ENCODE measurements at regions not wholly inside any gene's neighbourhood (a gene's known extent, or its start where the extent isn't known, plus 50 kb on each side); places are given as distances from the start of the nearest gene placed in this dataset.

- H3K4ac ChIP-seq (ENCODE audit: low read depth, low read length): no peak overlapping the region
- no peaks in the 10 kb centered on the region for H3K9me1 ChIP-seq (ENCODE audit: insufficient read depth, low read length)
- no peak overlapping the region for H2AK9ac ChIP-seq (replicated peaks; ENCODE audit: low read depth, low read length, poor library complexity)
- in situ Hi-C loops (cut with MboI; ENCODE audit: low sequenced_read_pairs) (no loop called here), dilution Hi-C loops (cut with HindIII; ENCODE audit: low sequenced_read_pairs, unreplicated experiment) (no loop called here), intact Hi-C loops (cut with micrococcal nuclease) (no loop called here)
- CTCF ChIA-PET: no interaction called here
- TF ChIP-seq MAZ (IDR thresholded peaks at IDR 0.05; ENCODE audit: borderline replicate concordance, low read depth, low read length) (no peak), MAFK (IDR thresholded peaks at IDR 0.05; ENCODE audit: low read depth, low read length) (no peak), RFX5 (IDR thresholded peaks at IDR 0.05; ENCODE audit: low read depth, low read length) (no peak), CTCF (conservative IDR thresholded peaks at IDR 0.05; ENCODE audit: low read depth, low read length) (no peak), BHLHE40 (IDR thresholded peaks at IDR 0.05; ENCODE audit: low read depth, low read length) (no peak), MXI1 (IDR thresholded peaks at IDR 0.05; ENCODE audit: borderline replicate concordance, low read depth, low read length) (no peak), RAD21 (IDR thresholded peaks at IDR 0.05; ENCODE audit: low read length) (no peak), ELK1 (IDR thresholded peaks at IDR 0.05; ENCODE audit: borderline replicate concordance, low read depth, low read length) (no peak), POLR2A (IDR thresholded peaks at IDR 0.05; ENCODE audit: low read depth, low read length) (no peak), FOS (IDR thresholded peaks at IDR 0.05; ENCODE audit: low read depth, low read length) (no peak), RCOR1 (IDR thresholded peaks at IDR 0.05; ENCODE audit: insufficient replicate concordance, low read length) (no peak), CEBPB (IDR thresholded peaks at IDR 0.05; ENCODE audit: low read depth, low read length) (no peak), USF2 (IDR thresholded peaks at IDR 0.05; ENCODE audit: low read depth, low read length) (no peak), CHD1 (IDR thresholded peaks at IDR 0.05; ENCODE audit: low read depth, low read length) (no peak), SMC3 (IDR thresholded peaks at IDR 0.05; ENCODE audit: low read depth, low read length) (no peak), NFE2L2 (IDR thresholded peaks at IDR 0.05; ENCODE audit: low read depth, low read length) (no peak)
- no peak overlapping the region for H4K91ac ChIP-seq (ENCODE audit: insufficient read depth, low read depth, low read length)
- no peaks in the 10 kb centered on the region for H4K20me1 ChIP-seq (ENCODE audit: insufficient read depth, low read length)
- no peaks in the 10 kb centered on the region for H3K9me3 ChIP-seq (ENCODE audit: control insufficient read depth, insufficient read depth, low read length)
- no peak overlapping the region for H3K18ac ChIP-seq (ENCODE audit: low read depth, low read length)
- H4K5ac ChIP-seq (ENCODE audit: low read depth, low read length): no peak overlapping the region
- H2BK5ac ChIP-seq (ENCODE audit: low read depth, low read length, poor library complexity, severe bottlenecking): no peak overlapping the region
- H3K4me3 ChIP-seq (ENCODE audit: insufficient read depth, low read depth, low read length): no peak overlapping the region
- no peak for ATAC-seq (ENCODE audit: low read depth)
- H3K56ac ChIP-seq (ENCODE audit: extremely low read depth, insufficient read depth, low read length): no peak overlapping the region
- H3K4me1 ChIP-seq (ENCODE audit: control insufficient read depth, insufficient read depth, low read length): no peaks in the 10 kb centered on the region
- no peak overlapping the region for H2BK15ac ChIP-seq (ENCODE audit: low read depth, low read length)
- H2BK120ac ChIP-seq (ENCODE audit: low read depth, low read length): no peak overlapping the region
- H3K9ac ChIP-seq (ENCODE audit: low read depth, low read length): no peak overlapping the region
- H3K23ac ChIP-seq (ENCODE audit: low read depth, low read length): no peak overlapping the region
- no peak overlapping the region for H2BK20ac ChIP-seq (ENCODE audit: low read depth, low read length)
- DNase-seq: no peak
- WGBS, 2 experiments (ENCODE audit: extremely low coverage in 2 of 2, insufficient read length in 1 of 2): no CpG with 5 or more reads among the region's 3 CpGs
- no peaks in the 10 kb centered on the region for H3K79me1 ChIP-seq (ENCODE audit: low read depth in 1 of 2, low read length in 2 of 2)
- BruUV-seq (replicated peaks): no TSS peak
- H3K4me2 ChIP-seq (ENCODE audit: low read depth, low read length): no peak overlapping the region
- no peak overlapping the region for H3K27ac ChIP-seq (ENCODE audit: insufficient read depth, low read length)
- H3K27me3 ChIP-seq (ENCODE audit: control insufficient read depth, insufficient read depth, low read length): no peaks in the 10 kb centered on the region
- no peak overlapping the region for H2AK5ac ChIP-seq (ENCODE audit: low read depth, low read length)
- no peak overlapping the region for H4K8ac ChIP-seq (ENCODE audit: low read depth in 2 of 2, low read length in 2 of 2)
- H3K14ac ChIP-seq (replicated peaks; ENCODE audit: low read depth, low read length): no peak overlapping the region
- POLR2A ChIA-PET (ENCODE audit: unreplicated experiment): no interaction called here
- no peak overlapping the region for H2AFZ ChIP-seq (replicated peaks; ENCODE audit: low read length, poor library complexity)
- H3K36me3 ChIP-seq (ENCODE audit: control insufficient read depth, insufficient read depth, low read length): no peaks in the 10 kb centered on the region
These were observed 705.0 kb downstream of the MECOM start for GRCh38 chr3:168958466-168958865.
